IMR-90 (cell line): ENCODE measurements at regions not wholly inside any gene's neighbourhood (a gene's known extent, or its start where the extent isn't known, plus 50 kb on each side); places are given as distances from the start of the nearest gene placed in this dataset.

Experiments
- CTCF ChIP-seq: conservative IDR thresholded peaks from 2 replicates; pipeline ENCODE4 v1.5.1; 2012; ENCODE audit warnings: mild to moderate bottlenecking, low read depth, low read length, improper control_type of control experiment
- RFX5 ChIP-seq: IDR thresholded peaks from 2 replicates; pipeline ENCODE4 v1.8.0; 2012; ENCODE audit warnings: low read depth, mild to moderate bottlenecking, low read length, moderate library complexity

DNA sequence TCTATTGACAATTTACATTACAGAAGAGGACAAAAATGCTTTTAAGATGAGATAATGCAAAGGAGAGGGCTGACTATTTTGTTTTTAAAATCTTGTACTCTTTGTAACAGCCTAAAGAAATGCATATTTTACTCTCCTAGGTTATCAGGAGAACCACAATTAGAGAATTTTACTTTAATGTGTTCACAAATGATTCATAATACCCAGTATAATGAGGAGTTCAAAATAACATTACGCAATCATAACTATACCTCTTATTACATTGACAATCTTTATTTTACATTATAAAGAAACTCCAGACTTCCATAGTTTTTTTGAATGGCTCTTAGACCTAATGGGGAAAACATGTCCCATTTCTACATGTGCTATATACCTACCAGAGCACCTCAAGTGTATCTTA, 1089.7 kb downstream of the PCDH17 start:
- no peak for TF ChIP-seq CTCF
- TF ChIP-seq RFX5, result no peak
